GM12878 (cell line): ENCODE measurements at regions not wholly inside any gene's neighbourhood (a gene's known extent, or its start where the extent isn't known, plus 50 kb on each side); places are given as distances from the start of the nearest gene placed in this dataset.
A peak's percentile ranks its signal among the peaks of the same experiment; 100 is the strongest.

Source experiments
- ATAC-seq: fragments of 200-7000 bp; cut with Tn5 transposase; 3 replicates; pipeline ENCODE4 v1.9.1; 2020; ENCODE audit warnings: mild to moderate bottlenecking, moderate library complexity
- BruUV-seq: library from RNA; stranded (reverse); fragments of 400-500 nt; replicated peaks from 2 replicates; lab custom pipeline; 2021; lab: Mats Ljungman, UMichigan
- CTCF ChIA-PET: fragments of 300-600 bp; sonication (Branson Sonifier 250); formaldehyde crosslinking; extraction: SDS; loops from one replicate; lab custom pipeline; 2021; ENCODE audit warnings: inconsistent platforms; lab: Yijun Ruan, JAX
- POLR2A ChIA-PET: fragments of 350-600 bp; formaldehyde crosslinking; extraction: SDS; loops from one replicate; lab custom pipeline; 2021; ENCODE audit warnings: inconsistent platforms; lab: Charles Lee
- RAD21 ChIA-PET: fragments of 300-600 bp; sonication (Branson Sonifier 250); formaldehyde crosslinking; loops from one replicate; lab custom pipeline; 2023; ENCODE audit warnings: antibody characterized with exemption; ENCODE audit not compliant: unreplicated experiment; lab: Charles Lee
- SMC1A ChIA-PET: fragments of 300-600 bp; sonication (Branson Sonifier 250); formaldehyde crosslinking; loops from one replicate; lab custom pipeline; 2023; ENCODE audit not compliant: unreplicated experiment, uncharacterized antibody; lab: Charles Lee
- DNase-seq: peaks from one replicate; pipeline ENCODE4 v3.0.0-alpha.2; 2011; ENCODE audit warnings: low read depth, low spot score
- FAIRE-seq: peaks from 3 replicates; lab custom pipeline; 2011; peaks lifted over from hg19 to GRCh38; lab: Jason Lieb, UNC
- H2AFZ ChIP-seq: 2 replicates; pipeline ENCODE4 v1.6.0; 2011; ENCODE audit warnings: low read depth, low read length, control low read depth; ENCODE audit not compliant: control insufficient read depth
- H3K27ac ChIP-seq: 2 replicates; pipeline ENCODE4 v1.5.1; 2011; ENCODE audit warnings: control low read depth; ENCODE audit not compliant: control insufficient read depth, insufficient read depth
- H3K27me3 ChIP-seq, 2 experiments: replicated peaks in 1 of 2; 2 replicates each; pipeline versions ENCODE4 v1.6.0 to v1.6.1; 2011; ENCODE audit warnings: low read length in 1 of 2; ENCODE audit not compliant: control insufficient read depth in 2 of 2, insufficient read depth in 2 of 2
- H3K36me3 ChIP-seq, 2 experiments: 2 replicates each; pipeline ENCODE4 v1.5.1; 2011; ENCODE audit warnings: low read length in 1 of 2; ENCODE audit not compliant: control insufficient read depth in 2 of 2, insufficient read depth in 2 of 2
- H3K4me1 ChIP-seq: 2 replicates; pipeline ENCODE4 v1.6.1; 2011; ENCODE audit warnings: mild to moderate bottlenecking, low read length, moderate library complexity, mixed read lengths; ENCODE audit not compliant: control insufficient read depth, insufficient read depth
- H3K4me2 ChIP-seq: 2 replicates; pipeline ENCODE4 v1.6.0; 2011; ENCODE audit warnings: control low read depth; ENCODE audit not compliant: control insufficient read depth, insufficient read depth
- H3K4me3 ChIP-seq: fragments of 200-600 bp; sonication (generic); 2 replicates; pipeline ENCODE4 v1.5.1; 2016
- H3K79me2 ChIP-seq: 2 replicates; pipeline ENCODE4 v1.6.0; 2011; ENCODE audit warnings: low read length; ENCODE audit not compliant: control insufficient read depth, insufficient read depth
- H3K9ac ChIP-seq: 2 replicates; pipeline ENCODE4 v1.8.0; 2011; ENCODE audit warnings: low read length, control low read depth, mixed read lengths; ENCODE audit not compliant: control insufficient read depth, insufficient read depth
- H3K9me3 ChIP-seq: replicated peaks from 3 replicates; pipeline ENCODE4 v1.5.1; 2011; ENCODE audit warnings: mild to moderate bottlenecking, low read length; ENCODE audit not compliant: control insufficient read depth, insufficient read depth
- H4K20me1 ChIP-seq: 2 replicates; pipeline ENCODE4 v1.6.0; 2011; ENCODE audit not compliant: control insufficient read depth, insufficient read depth
- ATF7 ChIP-seq: fragments of 450-650 bp; IDR thresholded peaks from 2 replicates; pipeline ENCODE4 v1.6.1; 2016; ENCODE audit warnings: low read depth, mild to moderate bottlenecking
- CBX5 ChIP-seq: sonication (generic); IDR thresholded peaks from 2 replicates; pipeline ENCODE4 v1.6.1; 2016; ENCODE audit warnings: low read depth, moderate library complexity, mild to moderate bottlenecking, inconsistent platforms
- PAX5 ChIP-seq: IDR thresholded peaks from 2 replicates; pipeline ENCODE4 v1.6.1; 2011; ENCODE audit warnings: low read depth, low read length, borderline replicate concordance
- PML ChIP-seq: IDR thresholded peaks from 2 replicates; pipeline ENCODE4 v1.6.1; 2012; ENCODE audit warnings: low read length, inconsistent platforms
- RAD21 ChIP-seq: IDR thresholded peaks from 2 replicates; pipeline ENCODE4 v1.6.1; 2011; ENCODE audit warnings: mild to moderate bottlenecking, low read depth, low read length, moderate library complexity; ENCODE audit not compliant: insufficient read depth
- RCOR1 ChIP-seq: conservative IDR thresholded peaks from 2 replicates; pipeline ENCODE4 v1.6.1; 2012; ENCODE audit warnings: low read depth, low read length, improper control_type of control experiment
- SMC3 ChIP-seq: IDR thresholded peaks from 2 replicates; pipeline ENCODE4 v1.6.1; 2011; ENCODE audit warnings: low read length, improper control_type of control experiment, borderline replicate concordance
- SREBF2 ChIP-seq: IDR thresholded peaks from 2 replicates; pipeline ENCODE4 v1.6.1; 2012; ENCODE audit warnings: mild to moderate bottlenecking, low read length
- STAT1 ChIP-seq: fragments of 450-650 bp; conservative IDR thresholded peaks from 2 replicates; pipeline ENCODE4 v1.6.1; 2014; ENCODE audit warnings: antibody characterized with exemption, mild to moderate bottlenecking
- WGBS: methylation state at CpG from one replicate; pipeline ENCODE4 v1.1.6; 2016; ENCODE audit warnings: low lambda C conversion rate; ENCODE audit not compliant: insufficient replicate concordance, insufficient coverage; ENCODE audit errors: missing lambda C conversion rate; 5-methylcytosine and 5-hydroxymethylcytosine counted together
- in situ Hi-C: fragments of 300-500 bp; cut with MboI; formaldehyde crosslinking; loops from 9 replicates; pipeline ENCODE4 v1.14.3; 2018; ENCODE audit warnings: mixed read lengths
- intact Hi-C: fragments of 100-400 bp; cut with micrococcal nuclease; formaldehyde crosslinking; loops from one replicate; pipeline ENCODE4 v1.14.2; 2022; ENCODE audit not compliant: unreplicated experiment
- TF ChIP-seq, protein P1 (sequence below): fragments of 450-650 bp; IDR thresholded peaks from 2 replicates; pipeline ENCODE4 v1.6.1; 2016; ENCODE audit warnings: mild to moderate bottlenecking
- TF ChIP-seq, protein P2 (sequence below): IDR thresholded peaks from 2 replicates; pipeline ENCODE4 v1.6.1; 2011; ENCODE audit warnings: low read depth, low read length, improper control_type of control experiment, borderline replicate concordance
- TF ChIP-seq, protein P3 (sequence below): IDR thresholded peaks from 2 replicates; pipeline ENCODE4 v1.6.1; 2012; ENCODE audit warnings: low read length, inconsistent platforms
- TF ChIP-seq, protein P4 (sequence below), 3 experiments: IDR thresholded peaks in 2 of 3; conservative IDR thresholded peaks in 1 of 3; 2 replicates each; pipeline ENCODE4 v1.5.1; 2011; ENCODE audit warnings: low read depth in 3 of 3, low read length in 3 of 3, mild to moderate bottlenecking in 3 of 3, control low read depth in 2 of 3, moderate library complexity in 2 of 3, inconsistent platforms in 1 of 3, mixed read lengths in 1 of 3; ENCODE audit not compliant: control insufficient read depth in 2 of 3, insufficient read depth in 1 of 3; ENCODE audit errors: extremely low read depth in 1 of 3

GRCh38 chr3:27022096-27022761 lies 347.0 kb downstream of the NEK10 start:
- no TSS peak for BruUV-seq
- Histone ChIP-seq H3K27me3 (no peaks in the 10 kb centered on the region), H3K4me1 (no peaks in the 10 kb centered on the region), H3K4me3 (no peak overlapping the region), H2AFZ (no peak overlapping the region), H4K20me1 (no peaks in the 10 kb centered on the region), H3K36me3 (no peaks in the 10 kb centered on the region), H3K27ac (no peak overlapping the region), H3K9me3 (no peaks in the 10 kb centered on the region), H3K4me2 (no peak overlapping the region), H3K79me2 (no peaks in the 10 kb centered on the region), H3K9ac (no peak overlapping the region)
- ChIA-PET POLR2A (no interaction called here), RAD21 (no interaction called here), SMC1A (interaction anchor here (1.2 to 1.3 kb wide), 2 partner anchors 74 to 157 kb away, joined by 3 to 4 read pairs; no protein-coding TSS in a partner anchor), CTCF (interaction anchor here (0.7 to 1.2 kb wide), 4 partner anchors 116 to 312 kb away, joined by 3 to 4 read pairs (median 3); no protein-coding TSS in a partner anchor)
- no peak for FAIRE-seq
- TF ChIP-seq, protein P1, sequence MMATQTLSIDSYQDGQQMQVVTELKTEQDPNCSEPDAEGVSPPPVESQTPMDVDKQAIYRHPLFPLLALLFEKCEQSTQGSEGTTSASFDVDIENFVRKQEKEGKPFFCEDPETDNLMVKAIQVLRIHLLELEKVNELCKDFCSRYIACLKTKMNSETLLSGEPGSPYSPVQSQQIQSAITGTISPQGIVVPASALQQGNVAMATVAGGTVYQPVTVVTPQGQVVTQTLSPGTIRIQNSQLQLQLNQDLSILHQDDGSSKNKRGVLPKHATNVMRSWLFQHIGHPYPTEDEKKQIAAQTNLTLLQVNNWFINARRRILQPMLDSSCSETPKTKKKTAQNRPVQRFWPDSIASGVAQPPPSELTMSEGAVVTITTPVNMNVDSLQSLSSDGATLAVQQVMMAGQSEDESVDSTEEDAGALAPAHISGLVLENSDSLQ = no peak
- TF ChIP-seq SREBF2 = no peak
- TF ChIP-seq SMC3 = 0 out of 2 replicates have a peak, but pooled peaks have one; percentile 4
- TF ChIP-seq RAD21 = peak; percentile 48; the same call in 1 of the 2 replicates
- TF ChIP-seq CBX5 = no peak
- no peak for TF ChIP-seq STAT1
- TF ChIP-seq, protein P2, sequence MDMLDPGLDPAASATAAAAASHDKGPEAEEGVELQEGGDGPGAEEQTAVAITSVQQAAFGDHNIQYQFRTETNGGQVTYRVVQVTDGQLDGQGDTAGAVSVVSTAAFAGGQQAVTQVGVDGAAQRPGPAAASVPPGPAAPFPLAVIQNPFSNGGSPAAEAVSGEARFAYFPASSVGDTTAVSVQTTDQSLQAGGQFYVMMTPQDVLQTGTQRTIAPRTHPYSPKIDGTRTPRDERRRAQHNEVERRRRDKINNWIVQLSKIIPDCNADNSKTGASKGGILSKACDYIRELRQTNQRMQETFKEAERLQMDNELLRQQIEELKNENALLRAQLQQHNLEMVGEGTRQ = no peak
- TF ChIP-seq, protein P3, sequence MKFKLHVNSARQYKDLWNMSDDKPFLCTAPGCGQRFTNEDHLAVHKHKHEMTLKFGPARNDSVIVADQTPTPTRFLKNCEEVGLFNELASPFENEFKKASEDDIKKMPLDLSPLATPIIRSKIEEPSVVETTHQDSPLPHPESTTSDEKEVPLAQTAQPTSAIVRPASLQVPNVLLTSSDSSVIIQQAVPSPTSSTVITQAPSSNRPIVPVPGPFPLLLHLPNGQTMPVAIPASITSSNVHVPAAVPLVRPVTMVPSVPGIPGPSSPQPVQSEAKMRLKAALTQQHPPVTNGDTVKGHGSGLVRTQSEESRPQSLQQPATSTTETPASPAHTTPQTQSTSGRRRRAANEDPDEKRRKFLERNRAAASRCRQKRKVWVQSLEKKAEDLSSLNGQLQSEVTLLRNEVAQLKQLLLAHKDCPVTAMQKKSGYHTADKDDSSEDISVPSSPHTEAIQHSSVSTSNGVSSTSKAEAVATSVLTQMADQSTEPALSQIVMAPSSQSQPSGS = no peak
- no peak for TF ChIP-seq PAX5
- no peak for TF ChIP-seq RCOR1
- no peak for TF ChIP-seq ATF7
- TF ChIP-seq, protein P4, sequence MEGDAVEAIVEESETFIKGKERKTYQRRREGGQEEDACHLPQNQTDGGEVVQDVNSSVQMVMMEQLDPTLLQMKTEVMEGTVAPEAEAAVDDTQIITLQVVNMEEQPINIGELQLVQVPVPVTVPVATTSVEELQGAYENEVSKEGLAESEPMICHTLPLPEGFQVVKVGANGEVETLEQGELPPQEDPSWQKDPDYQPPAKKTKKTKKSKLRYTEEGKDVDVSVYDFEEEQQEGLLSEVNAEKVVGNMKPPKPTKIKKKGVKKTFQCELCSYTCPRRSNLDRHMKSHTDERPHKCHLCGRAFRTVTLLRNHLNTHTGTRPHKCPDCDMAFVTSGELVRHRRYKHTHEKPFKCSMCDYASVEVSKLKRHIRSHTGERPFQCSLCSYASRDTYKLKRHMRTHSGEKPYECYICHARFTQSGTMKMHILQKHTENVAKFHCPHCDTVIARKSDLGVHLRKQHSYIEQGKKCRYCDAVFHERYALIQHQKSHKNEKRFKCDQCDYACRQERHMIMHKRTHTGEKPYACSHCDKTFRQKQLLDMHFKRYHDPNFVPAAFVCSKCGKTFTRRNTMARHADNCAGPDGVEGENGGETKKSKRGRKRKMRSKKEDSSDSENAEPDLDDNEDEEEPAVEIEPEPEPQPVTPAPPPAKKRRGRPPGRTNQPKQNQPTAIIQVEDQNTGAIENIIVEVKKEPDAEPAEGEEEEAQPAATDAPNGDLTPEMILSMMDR (IDR thresholded peaks at IDR 0.05 in 2 of 3, conservative IDR thresholded peaks at IDR 0.05 in 1 of 3; ENCODE audit: control insufficient read depth in 2 of 3, extremely low read depth in 1 of 3, insufficient read depth in 1 of 3, low read depth in 3 of 3, low read length in 3 of 3) = peak in 1 of 3 experiments; percentile 14; a peak in 2 of 6 replicates
- TF ChIP-seq PML = no peak
- intact Hi-C loops (no loop called here), in situ Hi-C loops (no loop called here)
- no peak for DNase-seq
- WGBS = 4% methylated on average over 5 of the region's 5 CpGs
- peak; percentile 74 for ATAC-seq
